GM12864 (cell line): ENCODE measurements at regions not wholly inside any gene's neighbourhood (a gene's known extent, or its start where the extent isn't known, plus 50 kb on each side); places are given as distances from the start of the nearest gene placed in this dataset.
"Not testable (repeated sequence)": the region's sequence is repeated elsewhere in the genome, so short reads cannot be mapped to it uniquely, and the experiment has no call there.

Source experiments
- DNase-seq: peaks from one replicate; pipeline ENCODE4 v3.0.0-alpha.2; 2011; ENCODE audit warnings: low read depth
- H3K4me3 ChIP-seq: 2 replicates; pipeline ENCODE4 v1.5.1; 2011; ENCODE audit warnings: mild to moderate bottlenecking, low read depth, low read length, control low read depth
- CTCF ChIP-seq: IDR thresholded peaks from 2 replicates; pipeline ENCODE4 v1.5.1; 2011; ENCODE audit warnings: low read depth, mild to moderate bottlenecking, moderate library complexity, low read length, control low read depth, inconsistent platforms; ENCODE audit errors: missing control alignments

- no peak for TF ChIP-seq CTCF
- H3K4me3 ChIP-seq, result no peak overlapping the region
- no peak for DNase-seq
Observed at GRCh38 chr5:42168091-42168670, 243.1 kb downstream of the FBXO4 start.

GRCh38 chr5:42176118-42176517 is 247.1 kb upstream of the GHR start:
- DNase-seq, H3K4me3 ChIP-seq: not testable (repeated sequence)

GRCh38 chr5:42179843-42180242 is 243.4 kb upstream of the GHR start:
- H3K4me3 ChIP-seq, DNase-seq: not testable (repeated sequence)

- H3K4me3 ChIP-seq, result no peak overlapping the region
- no peak for DNase-seq
- no peak for TF ChIP-seq CTCF
Observed at GRCh38 chr5:42216904-42217303, 206.3 kb upstream of the GHR start.

GRCh38 chr5:42217791-42218190 is 205.4 kb upstream of the GHR start:
- no peak overlapping the region for H3K4me3 ChIP-seq
- TF ChIP-seq CTCF, result no peak
- no peak for DNase-seq

- DNase-seq, result no peak
- TF ChIP-seq CTCF, result no peak
- no peak overlapping the region for H3K4me3 ChIP-seq
Observed at GRCh38 chr5:42225009-42225408, 198.2 kb upstream of the GHR start.

- TF ChIP-seq CTCF, result no peak
- no peak overlapping the region for H3K4me3 ChIP-seq
- DNase-seq, result no peak
Observed at GRCh38 chr5:42228279-42228678, 195.0 kb upstream of the GHR start.

- H3K4me3 ChIP-seq, result no peak overlapping the region
- no peak for TF ChIP-seq CTCF
- no peak for DNase-seq
Observed at GRCh38 chr5:42230839-42231238, 192.4 kb upstream of the GHR start.
